ENCODE measurements at regions not wholly inside any gene's neighbourhood (a gene's known extent, or its start where the extent isn't known, plus 50 kb on each side); places are given as distances from the start of the nearest gene placed in this dataset.

DNA sequence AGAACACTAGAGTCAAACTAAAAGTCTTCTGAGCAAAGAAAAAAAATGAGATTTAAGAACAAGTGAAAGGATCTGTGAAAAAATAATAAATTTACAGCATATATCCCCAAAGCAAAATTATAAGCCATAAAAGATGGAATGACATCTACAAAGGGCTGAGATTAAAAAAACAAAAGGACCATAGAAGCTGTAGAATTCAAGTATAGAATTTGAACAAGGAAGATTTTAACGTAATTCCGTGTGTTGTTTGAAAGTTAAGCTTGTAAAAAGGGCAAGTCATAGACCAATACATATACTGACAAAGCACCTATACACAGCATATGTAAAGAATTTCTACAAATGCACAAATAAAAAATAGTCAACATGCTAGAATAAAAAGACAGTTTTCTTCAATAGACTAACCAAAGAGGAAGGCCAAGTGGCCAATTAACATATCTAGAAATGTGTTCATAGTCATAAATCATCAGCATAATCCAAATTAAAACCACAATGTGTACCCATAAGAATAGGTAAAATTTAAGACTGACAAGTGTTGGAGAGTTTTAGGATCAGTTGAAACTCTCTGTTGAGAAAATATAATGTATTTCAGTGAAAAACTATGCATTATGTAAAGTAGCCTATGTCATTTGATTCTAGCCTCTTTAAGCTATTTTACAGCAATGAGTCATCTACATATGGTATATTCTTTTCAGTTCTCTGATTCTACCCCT, 674.9 kb downstream of the OLFM4 start (continued):
- TF ChIP-seq CHD7 (IDR thresholded peaks at IDR 0.05; ENCODE audit: insufficient replicate concordance, low read length) (no peak), POLR2A (IDR thresholded peaks at IDR 0.05; ENCODE audit: control extremely low read depth in 1 of 2, low read depth in 2 of 2, low read length in 2 of 2) (no peak)
- TF ChIP-seq, protein P1, sequence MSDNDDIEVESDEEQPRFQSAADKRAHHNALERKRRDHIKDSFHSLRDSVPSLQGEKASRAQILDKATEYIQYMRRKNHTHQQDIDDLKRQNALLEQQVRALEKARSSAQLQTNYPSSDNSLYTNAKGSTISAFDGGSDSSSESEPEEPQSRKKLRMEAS (IDR thresholded peaks at IDR 0.05), result no peak
